PC-3 (cell line): ENCODE measurements at regions not wholly inside any gene's neighbourhood (a gene's known extent, or its start where the extent isn't known, plus 50 kb on each side); places are given as distances from the start of the nearest gene placed in this dataset.

ENCODE experiments used
- CTCF ChIP-seq: fragments of 300-600 bp; sonication (generic); conservative IDR thresholded peaks from 2 replicates; pipeline ENCODE4 v1.5.1; 2017; ENCODE audit warnings: antibody characterized with exemption, low read depth, mild to moderate bottlenecking, low read length
- EZH2phosphoT487 ChIP-seq: fragments of 300-600 bp; sonication (generic); IDR thresholded peaks from 2 replicates; pipeline ENCODE4 v1.6.1; 2018; ENCODE audit warnings: mild to moderate bottlenecking, antibody characterized with exemption, low read length, borderline replicate concordance

GRCh38 chr21:25506261-25506660 lies 101.0 kb downstream of the MRPL39 start:
- no peak for TF ChIP-seq CTCF
- no peak for TF ChIP-seq EZH2phosphoT487
